ENCODE measurements at regions not wholly inside any gene's neighbourhood (a gene's known extent, or its start where the extent isn't known, plus 50 kb on each side); places are given as distances from the start of the nearest gene placed in this dataset.

GRCh38 chr7:81066797-81067196, 147.9 kb upstream of the SEMA3C start:
- TF ChIP-seq CTCF (IDR thresholded peaks at IDR 0.05) (no peak), POLR2A (IDR thresholded peaks at IDR 0.05) (no peak), POLR2AphosphoS5 (IDR thresholded peaks at IDR 0.05) (no peak), EP300 (IDR thresholded peaks at IDR 0.05) (no peak)

Data from suprapubic skin (tissue), 4 donors.